GM12864 (cell line): ENCODE measurements at regions not wholly inside any gene's neighbourhood (a gene's known extent, or its start where the extent isn't known, plus 50 kb on each side); places are given as distances from the start of the nearest gene placed in this dataset.
A peak's percentile ranks its signal among the peaks of the same experiment; 100 is the strongest.

Experiments used
- DNase-seq: peaks from one replicate; pipeline ENCODE4 v3.0.0-alpha.2; 2011; ENCODE audit warnings: low read depth
- H3K4me3 ChIP-seq: 2 replicates; pipeline ENCODE4 v1.5.1; 2011; ENCODE audit warnings: mild to moderate bottlenecking, low read depth, low read length, control low read depth
- TF ChIP-seq, protein P1 (sequence below): IDR thresholded peaks from 2 replicates; pipeline ENCODE4 v1.5.1; 2011; ENCODE audit warnings: low read depth, mild to moderate bottlenecking, moderate library complexity, low read length, control low read depth, inconsistent platforms; ENCODE audit errors: missing control alignments

GRCh38 chr2:187143537-187143936 is 294.6 kb upstream of the ZSWIM2 start:
- no peak overlapping the region for H3K4me3 ChIP-seq
- TF ChIP-seq, protein P1, sequence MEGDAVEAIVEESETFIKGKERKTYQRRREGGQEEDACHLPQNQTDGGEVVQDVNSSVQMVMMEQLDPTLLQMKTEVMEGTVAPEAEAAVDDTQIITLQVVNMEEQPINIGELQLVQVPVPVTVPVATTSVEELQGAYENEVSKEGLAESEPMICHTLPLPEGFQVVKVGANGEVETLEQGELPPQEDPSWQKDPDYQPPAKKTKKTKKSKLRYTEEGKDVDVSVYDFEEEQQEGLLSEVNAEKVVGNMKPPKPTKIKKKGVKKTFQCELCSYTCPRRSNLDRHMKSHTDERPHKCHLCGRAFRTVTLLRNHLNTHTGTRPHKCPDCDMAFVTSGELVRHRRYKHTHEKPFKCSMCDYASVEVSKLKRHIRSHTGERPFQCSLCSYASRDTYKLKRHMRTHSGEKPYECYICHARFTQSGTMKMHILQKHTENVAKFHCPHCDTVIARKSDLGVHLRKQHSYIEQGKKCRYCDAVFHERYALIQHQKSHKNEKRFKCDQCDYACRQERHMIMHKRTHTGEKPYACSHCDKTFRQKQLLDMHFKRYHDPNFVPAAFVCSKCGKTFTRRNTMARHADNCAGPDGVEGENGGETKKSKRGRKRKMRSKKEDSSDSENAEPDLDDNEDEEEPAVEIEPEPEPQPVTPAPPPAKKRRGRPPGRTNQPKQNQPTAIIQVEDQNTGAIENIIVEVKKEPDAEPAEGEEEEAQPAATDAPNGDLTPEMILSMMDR, result no peak

GRCh38 chr2:187139469-187139868 is 290.5 kb upstream of the ZSWIM2 start:
- TF ChIP-seq, protein P1, result no peak
- no peak overlapping the region for H3K4me3 ChIP-seq

More at GRCh38 chr2:187143537-187143936, 294.6 kb upstream of the ZSWIM2 start:
- no peak for DNase-seq

DNA sequence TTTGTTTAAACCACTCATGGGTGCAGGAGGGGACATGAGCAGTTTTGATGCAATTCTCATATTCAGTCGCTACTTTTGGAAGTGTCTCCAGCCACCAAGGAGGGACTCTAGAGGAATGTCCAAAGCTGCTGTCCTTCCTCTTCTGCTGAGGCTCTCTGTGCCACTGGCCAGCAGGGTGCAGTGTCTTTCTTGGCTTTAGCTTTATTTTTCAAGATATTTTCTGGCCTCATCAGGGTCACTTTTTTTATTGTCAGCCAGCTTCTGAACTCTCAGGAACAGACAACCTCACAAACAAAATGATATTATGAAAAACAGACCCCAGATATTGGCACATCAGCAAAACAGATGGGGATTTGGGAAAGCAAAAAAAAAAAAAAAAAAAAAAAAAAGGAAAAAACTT is 289.3 kb upstream of the ZSWIM2 start:
- DNase-seq, result no peak
- TF ChIP-seq, protein P1, result peak; percentile 58
- no peak overlapping the region for H3K4me3 ChIP-seq

More at GRCh38 chr2:187139469-187139868, 290.5 kb upstream of the ZSWIM2 start:
- DNase-seq, result no peak

DNA sequence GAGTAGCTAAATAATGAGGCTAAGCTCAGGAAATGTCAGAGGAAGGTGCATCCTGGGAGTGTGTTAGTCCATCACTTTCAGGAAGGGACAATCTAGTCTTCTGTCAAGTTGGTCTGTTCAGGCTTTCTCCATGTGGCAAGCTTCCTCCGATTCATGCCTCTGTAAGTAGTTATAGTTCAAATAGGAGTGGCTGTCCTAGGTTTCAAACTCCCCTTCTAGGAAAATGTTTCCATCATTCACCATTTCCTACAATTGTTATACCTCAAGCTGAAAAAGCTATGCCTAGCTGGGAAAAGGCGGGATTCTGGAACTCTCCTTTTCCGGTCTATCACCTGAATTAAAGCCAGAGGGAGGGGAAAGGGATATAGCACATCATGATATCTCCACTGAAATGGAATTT is 287.7 kb upstream of the ZSWIM2 start:
- TF ChIP-seq, protein P1, result no peak
- H3K4me3 ChIP-seq, result no peak overlapping the region
- no peak for DNase-seq

DNA sequence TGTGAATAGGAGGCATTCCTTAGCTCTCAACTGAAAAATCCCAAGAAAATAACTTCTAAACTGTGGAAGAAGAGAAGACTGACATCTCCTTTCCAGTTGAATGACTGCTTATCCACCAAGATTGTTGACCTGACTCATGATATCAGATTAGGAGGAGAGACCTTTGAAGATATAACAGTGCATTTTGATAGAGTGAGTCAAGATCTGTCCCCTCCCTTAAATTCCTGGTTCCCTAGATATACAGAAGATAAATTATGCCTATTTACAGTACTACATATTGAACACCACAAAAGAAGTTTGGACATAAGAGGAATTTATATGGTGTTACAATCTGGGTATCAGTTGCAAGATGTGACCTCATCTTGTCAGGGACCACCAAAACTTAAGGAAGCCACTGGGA is 285.3 kb upstream of the ZSWIM2 start:
- TF ChIP-seq, protein P1, result no peak
- no peak overlapping the region for H3K4me3 ChIP-seq
- DNase-seq, result no peak

DNA sequence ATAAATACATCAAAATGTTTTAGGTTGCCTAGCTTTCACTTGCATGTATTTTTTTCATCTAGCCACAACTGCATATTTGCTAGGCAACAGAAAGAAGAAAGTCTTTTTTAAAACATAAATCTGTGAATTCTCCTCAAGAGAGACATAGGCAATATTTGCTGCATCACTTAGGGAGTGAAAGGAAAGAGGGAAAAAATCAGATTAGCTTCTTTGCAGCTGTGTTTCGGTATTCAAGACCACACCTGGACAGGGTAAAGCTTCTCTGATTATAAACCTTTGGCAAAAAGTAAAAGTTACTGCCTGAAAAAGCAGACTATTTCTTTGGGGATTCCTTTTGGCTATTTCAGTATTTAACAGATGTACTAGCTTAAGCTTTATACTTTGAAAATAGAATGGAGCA is 280.9 kb upstream of the ZSWIM2 start:
- TF ChIP-seq, protein P1, result no peak
- DNase-seq, result no peak
- no peak overlapping the region for H3K4me3 ChIP-seq

- TF ChIP-seq, protein P1, result no peak
- DNase-seq, result no peak
- no peak overlapping the region for H3K4me3 ChIP-seq
Observed at GRCh38 chr2:187129306-187129705, 280.3 kb upstream of the ZSWIM2 start.
